DOHH2 (cell line): ENCODE measurements at regions not wholly inside any gene's neighbourhood (a gene's known extent, or its start where the extent isn't known, plus 50 kb on each side); places are given as distances from the start of the nearest gene placed in this dataset.

ENCODE experiments used
- H3F3A ChIP-seq: fragments of 200-600 bp; sonication (generic), shearing (Covaris generic); 2 replicates; pipeline ENCODE4 v1.6.0; 2016; ENCODE audit warnings: antibody characterized with exemption, mild to moderate bottlenecking; ENCODE audit not compliant: control insufficient read depth, insufficient read depth
- H3K27ac ChIP-seq: fragments of 200-600 bp; sonication (generic); 2 replicates; pipeline ENCODE4 v1.5.1; 2014; ENCODE audit warnings: low read depth, mild to moderate bottlenecking, low read length, moderate library complexity
- H3K27me3 ChIP-seq: fragments of 200-600 bp; sonication (generic); 2 replicates; pipeline ENCODE4 v1.6.1; 2014; ENCODE audit warnings: mild to moderate bottlenecking, low read length, mixed read lengths; ENCODE audit not compliant: control insufficient read depth
- H3K36me3 ChIP-seq: fragments of 200-600 bp; sonication (generic); 2 replicates; pipeline ENCODE4 v1.6.1; 2014; ENCODE audit warnings: mild to moderate bottlenecking, low read length, moderate library complexity, mixed read lengths; ENCODE audit not compliant: control insufficient read depth
- H3K4me1 ChIP-seq: fragments of 200-600 bp; sonication (generic); 2 replicates; pipeline ENCODE4 v1.6.1; 2014; ENCODE audit warnings: mild to moderate bottlenecking, low read length, mixed read lengths; ENCODE audit not compliant: control insufficient read depth
- H3K4me2 ChIP-seq: fragments of 200-600 bp; sonication (generic); 2 replicates; pipeline ENCODE4 v1.6.0; 2014; ENCODE audit warnings: mild to moderate bottlenecking, low read length, moderate library complexity
- H3K4me3 ChIP-seq: fragments of 200-600 bp; sonication (generic); 2 replicates; pipeline ENCODE4 v1.5.1; 2014; ENCODE audit warnings: mild to moderate bottlenecking, low read length, mixed read lengths
- H3K79me2 ChIP-seq: fragments of 200-600 bp; sonication (generic); 2 replicates; pipeline ENCODE4 v1.6.1; 2014; ENCODE audit warnings: mild to moderate bottlenecking, low read length, mixed read lengths; ENCODE audit not compliant: control insufficient read depth
- H3K9me2 ChIP-seq: fragments of 200-600 bp; sonication (generic); replicated peaks from 2 replicates; pipeline ENCODE4 v1.6.1; 2014; ENCODE audit warnings: mild to moderate bottlenecking, low read length, mixed read lengths; ENCODE audit not compliant: control insufficient read depth
- H3K9me3 ChIP-seq: fragments of 200-600 bp; sonication (generic); 2 replicates; pipeline ENCODE4 v1.6.1; 2014; ENCODE audit warnings: antibody characterized with exemption, low read length, mixed read lengths; ENCODE audit not compliant: control insufficient read depth, insufficient read depth
- H4K20me1 ChIP-seq: fragments of 200-600 bp; sonication (generic); 2 replicates; pipeline ENCODE4 v1.6.0; 2014; ENCODE audit warnings: low read depth, mild to moderate bottlenecking, antibody characterized with exemption, low read length, moderate library complexity; ENCODE audit not compliant: control insufficient read depth, insufficient read depth
- EZH2phosphoT487 ChIP-seq: fragments of 200-600 bp; sonication (generic); IDR thresholded peaks from 2 replicates; pipeline ENCODE4 v1.6.1; 2017; ENCODE audit warnings: borderline replicate concordance, mild to moderate bottlenecking, antibody characterized with exemption, low read length, moderate library complexity, mixed read lengths
- TF ChIP-seq, protein P1 (sequence below): fragments of 200-600 bp; sonication (generic); IDR thresholded peaks from one replicate; pipeline ENCODE4 v1.5.1; 2014; ENCODE audit warnings: antibody characterized with exemption, mild to moderate bottlenecking, low read depth, low read length; ENCODE audit not compliant: poor library complexity, severe bottlenecking

- H3K9me2 ChIP-seq, result no peaks in the 10 kb centered on the region
- H4K20me1 ChIP-seq, result no peaks in the 10 kb centered on the region
- H3K9me3 ChIP-seq, result no peaks in the 10 kb centered on the region
- H3K27me3 ChIP-seq, result no peaks in the 10 kb centered on the region
- H3F3A ChIP-seq, result no peaks in the 10 kb centered on the region
- H3K27ac ChIP-seq, result no peak overlapping the region
- no peak overlapping the region for H3K4me2 ChIP-seq
- H3K4me1 ChIP-seq, result no peaks in the 10 kb centered on the region
- no peaks in the 10 kb centered on the region for H3K36me3 ChIP-seq
- TF ChIP-seq, protein P1, sequence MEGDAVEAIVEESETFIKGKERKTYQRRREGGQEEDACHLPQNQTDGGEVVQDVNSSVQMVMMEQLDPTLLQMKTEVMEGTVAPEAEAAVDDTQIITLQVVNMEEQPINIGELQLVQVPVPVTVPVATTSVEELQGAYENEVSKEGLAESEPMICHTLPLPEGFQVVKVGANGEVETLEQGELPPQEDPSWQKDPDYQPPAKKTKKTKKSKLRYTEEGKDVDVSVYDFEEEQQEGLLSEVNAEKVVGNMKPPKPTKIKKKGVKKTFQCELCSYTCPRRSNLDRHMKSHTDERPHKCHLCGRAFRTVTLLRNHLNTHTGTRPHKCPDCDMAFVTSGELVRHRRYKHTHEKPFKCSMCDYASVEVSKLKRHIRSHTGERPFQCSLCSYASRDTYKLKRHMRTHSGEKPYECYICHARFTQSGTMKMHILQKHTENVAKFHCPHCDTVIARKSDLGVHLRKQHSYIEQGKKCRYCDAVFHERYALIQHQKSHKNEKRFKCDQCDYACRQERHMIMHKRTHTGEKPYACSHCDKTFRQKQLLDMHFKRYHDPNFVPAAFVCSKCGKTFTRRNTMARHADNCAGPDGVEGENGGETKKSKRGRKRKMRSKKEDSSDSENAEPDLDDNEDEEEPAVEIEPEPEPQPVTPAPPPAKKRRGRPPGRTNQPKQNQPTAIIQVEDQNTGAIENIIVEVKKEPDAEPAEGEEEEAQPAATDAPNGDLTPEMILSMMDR, result no peak
- TF ChIP-seq EZH2phosphoT487, result no peak
- no peak overlapping the region for H3K4me3 ChIP-seq
- H3K79me2 ChIP-seq, result no peaks in the 10 kb centered on the region
Observed at GRCh38 chr5:128896675-128897074, 68.6 kb upstream of the SLC27A6 start.

DNA sequence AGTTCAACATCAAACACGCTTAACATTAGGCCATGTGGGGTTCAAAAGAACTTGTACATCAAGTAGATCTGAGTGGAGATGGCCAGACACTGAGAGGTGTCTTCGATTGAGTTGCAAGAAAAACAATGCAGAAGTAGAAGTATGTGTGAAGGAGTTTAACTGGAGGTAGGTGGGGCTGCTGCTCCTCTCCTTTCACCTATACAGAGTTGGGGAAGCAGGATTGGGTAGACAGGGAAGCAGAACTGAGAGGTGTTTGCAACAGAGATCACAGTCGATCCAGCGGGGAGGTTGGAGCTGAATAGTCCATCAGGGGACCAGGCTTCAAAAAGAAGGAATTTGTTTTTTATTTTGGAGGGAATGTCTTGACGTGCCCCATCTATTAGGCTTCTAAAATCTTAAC, 61.7 kb upstream of the SLC27A6 start:
- H3K27ac ChIP-seq, result no peak overlapping the region
- no peaks in the 10 kb centered on the region for H3K4me1 ChIP-seq
- H3K4me3 ChIP-seq, result no peak overlapping the region
- H3K27me3 ChIP-seq, result no peaks in the 10 kb centered on the region
- H3K36me3 ChIP-seq, result no peaks in the 10 kb centered on the region
- H4K20me1 ChIP-seq, result no peaks in the 10 kb centered on the region
- no peaks in the 10 kb centered on the region for H3K9me3 ChIP-seq
- no peaks in the 10 kb centered on the region for H3K9me2 ChIP-seq
- no peaks in the 10 kb centered on the region for H3K79me2 ChIP-seq
- TF ChIP-seq, protein P1, result no peak
- no peak for TF ChIP-seq EZH2phosphoT487
- H3F3A ChIP-seq, result no peaks in the 10 kb centered on the region
- no peak overlapping the region for H3K4me2 ChIP-seq

DNA sequence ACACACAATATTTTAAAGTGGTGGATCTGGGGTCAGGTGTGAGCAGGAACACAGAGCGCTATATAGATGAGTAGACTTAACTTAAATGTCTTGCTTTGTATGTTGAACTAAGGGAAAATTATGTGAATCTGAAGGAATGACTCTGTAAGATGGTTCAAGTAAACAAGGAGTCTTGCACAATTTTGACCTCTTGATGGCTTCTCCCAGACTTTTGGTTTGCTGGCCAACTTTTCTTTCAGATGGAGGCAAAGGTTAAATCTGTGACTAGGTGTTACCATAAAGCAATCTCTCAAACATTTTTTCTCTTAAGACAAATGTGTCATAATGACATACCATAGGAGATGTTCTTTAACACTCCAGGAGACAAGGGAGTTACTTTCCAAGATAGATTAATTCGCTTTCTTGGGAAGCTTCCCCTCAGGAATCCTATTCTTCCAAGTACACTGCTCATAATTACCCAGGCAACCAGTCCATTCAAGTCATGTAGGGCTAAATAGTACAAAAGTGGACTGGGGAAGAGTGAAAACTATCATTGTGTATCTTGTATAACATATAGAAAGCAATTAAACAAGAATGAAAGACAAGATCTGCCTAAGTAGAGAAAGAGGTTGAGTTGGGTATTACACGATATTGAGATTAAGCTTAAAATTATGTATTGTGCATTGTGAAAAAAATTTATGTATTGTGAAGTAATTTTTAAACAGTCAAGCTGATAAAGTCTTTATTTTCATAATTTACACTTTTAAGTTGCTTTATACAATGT, 60.3 kb upstream of the SLC27A6 start:
- no peak overlapping the region for H3K27ac ChIP-seq
- no peaks in the 10 kb centered on the region for H3K9me3 ChIP-seq
- no peak overlapping the region for H3K4me2 ChIP-seq
- H3K27me3 ChIP-seq, result no peaks in the 10 kb centered on the region
- no peaks in the 10 kb centered on the region for H3K4me1 ChIP-seq
- no peak overlapping the region for H3K4me3 ChIP-seq
- no peaks in the 10 kb centered on the region for H4K20me1 ChIP-seq
- H3F3A ChIP-seq, result no peaks in the 10 kb centered on the region
- H3K36me3 ChIP-seq, result no peaks in the 10 kb centered on the region
- no peak for TF ChIP-seq EZH2phosphoT487
- TF ChIP-seq, protein P1, result no peak
- H3K9me2 ChIP-seq, result no peaks in the 10 kb centered on the region
- H3K79me2 ChIP-seq, result no peaks in the 10 kb centered on the region
